Activated CD4-positive, alpha-beta T cell treated with anti-CD3 and anti-CD28 coated beads, Interleukin-2, amount 50 U/mL, for 24 hours (primary cell): ENCODE measurements at regions not wholly inside any gene's neighbourhood (a gene's known extent, or its start where the extent isn't known, plus 50 kb on each side); places are given as distances from the start of the nearest gene placed in this dataset.

Source experiments
- DNase-seq, 2 donors: peaks; one replicate each; pipeline ENCODE4 v3.0.0-alpha.2; 2020; ENCODE audit warnings: low read depth in 1 of 2, low spot score in 1 of 2

- no peak for DNase-seq
Observed at GRCh38 chr18:39845631-39846030, 2109.4 kb upstream of the PIK3C3 start.

GRCh38 chr18:39845106-39845505 lies 2109.9 kb upstream of the PIK3C3 start:
- DNase-seq, result no peak

GRCh38 chr18:39843546-39843945 lies 2111.5 kb upstream of the PIK3C3 start:
- DNase-seq, result no peak

GRCh38 chr18:39842366-39842914 lies 2112.6 kb upstream of the PIK3C3 start:
- no peak for DNase-seq

- no peak for DNase-seq
Observed at GRCh38 chr18:39841482-39842365, 2113.3 kb upstream of the PIK3C3 start.

GRCh38 chr18:39840856-39841481 lies 2114.1 kb upstream of the PIK3C3 start:
- DNase-seq, result no peak

GRCh38 chr18:39840406-39840805 lies 2114.6 kb upstream of the PIK3C3 start:
- DNase-seq, result no peak

GRCh38 chr18:39839782-39840181 lies 2115.3 kb upstream of the PIK3C3 start:
- no peak for DNase-seq

GRCh38 chr18:39838831-39839230 lies 2116.2 kb upstream of the PIK3C3 start:
- no peak for DNase-seq

GRCh38 chr18:39835303-39836030 lies 2119.6 kb upstream of the PIK3C3 start:
- DNase-seq, result no peak

GRCh38 chr18:39834636-39835035 lies 2120.4 kb upstream of the PIK3C3 start:
- DNase-seq, result no peak

GRCh38 chr18:39825485-39826150 lies 2129.4 kb upstream of the PIK3C3 start:
- DNase-seq, result no peak

GRCh38 chr18:39806525-39806924 lies 2148.5 kb upstream of the PIK3C3 start:
- no peak for DNase-seq

GRCh38 chr18:39805218-39805617 lies 2149.8 kb upstream of the PIK3C3 start:
- DNase-seq, result no peak

- no peak for DNase-seq
Observed at GRCh38 chr18:39802648-39803229, 2152.3 kb upstream of the PIK3C3 start.

GRCh38 chr18:39801848-39802247 lies 2153.2 kb upstream of the PIK3C3 start:
- no peak for DNase-seq

GRCh38 chr18:39801010-39801409 lies 2154.0 kb upstream of the PIK3C3 start:
- DNase-seq, result no peak

GRCh38 chr18:39799006-39799405 lies 2156.0 kb upstream of the PIK3C3 start:
- no peak for DNase-seq

GRCh38 chr18:39796393-39796792 lies 2158.6 kb upstream of the PIK3C3 start:
- DNase-seq, result no peak

- no peak for DNase-seq
Observed at GRCh38 chr18:39795350-39795749, 2159.7 kb upstream of the PIK3C3 start.

- DNase-seq, result no peak
Observed at GRCh38 chr18:39793609-39794008, 2161.4 kb upstream of the PIK3C3 start.
